SK-N-SH treated with all-trans-retinoic acid at 6 μM for 48 hours (cell line): ENCODE measurements at regions not wholly inside any gene's neighbourhood (a gene's known extent, or its start where the extent isn't known, plus 50 kb on each side); places are given as distances from the start of the nearest gene placed in this dataset.

ENCODE experiments used
- ATAC-seq: fragments of 200-7000 bp; cut with Tn5 transposase; 3 replicates; pipeline ENCODE4 v1.9.1; 2020; ENCODE audit warnings: mild to moderate bottlenecking, moderate library complexity
- ARNTL ChIP-seq: fragments of 450-650 bp; formaldehyde crosslinking; IDR thresholded peaks from 2 replicates; pipeline ENCODE4 v1.5.0; 2020; ENCODE audit warnings: low read depth, mild to moderate bottlenecking, moderate library complexity, borderline replicate concordance
- BACH2 ChIP-seq: fragments of 250-450 bp; sonication (Bioruptor Pico); IDR thresholded peaks from 2 replicates; pipeline ENCODE4 v1.9.0; 2021; ENCODE audit warnings: mild to moderate bottlenecking, borderline replicate concordance
- CREB5 ChIP-seq: fragments of 250-450 bp; sonication (Bioruptor Pico); IDR thresholded peaks from 2 replicates; pipeline ENCODE4 v1.5.1; 2020; ENCODE audit warnings: low read depth, mild to moderate bottlenecking, moderate library complexity
- CSDC2 ChIP-seq: fragments of 250-450 bp; sonication (Bioruptor Pico); IDR thresholded peaks from 2 replicates; pipeline ENCODE4 v1.5.0; 2020; ENCODE audit warnings: mild to moderate bottlenecking, moderate library complexity
- CSRNP3 ChIP-seq: fragments of 250-450 bp; sonication (Bioruptor Pico); IDR thresholded peaks from 2 replicates; pipeline ENCODE4 v1.5.1; 2021; ENCODE audit warnings: mild to moderate bottlenecking, moderate library complexity
- GLIS3 ChIP-seq: fragments of 250-450 bp; sonication (Bioruptor Pico); IDR thresholded peaks from 2 replicates; pipeline ENCODE4 v1.5.0; 2020; ENCODE audit warnings: mild to moderate bottlenecking, moderate library complexity
- ISL1 ChIP-seq: fragments of 250-450 bp; sonication (Bioruptor Pico); IDR thresholded peaks from 2 replicates; pipeline ENCODE4 v2.1.2; 2022; ENCODE audit warnings: mild to moderate bottlenecking, moderate library complexity
- OSR1 ChIP-seq: fragments of 250-450 bp; sonication (Bioruptor Pico); IDR thresholded peaks from 2 replicates; pipeline ENCODE4 v1.8.0; 2022; ENCODE audit warnings: moderate library complexity, mild to moderate bottlenecking, inconsistent platforms
- POU6F1 ChIP-seq: fragments of 250-450 bp; sonication (Bioruptor Pico); IDR thresholded peaks from 2 replicates; pipeline ENCODE4 v1.8.0; 2021; ENCODE audit warnings: low read depth, mild to moderate bottlenecking, moderate library complexity, borderline replicate concordance
- PPARA ChIP-seq: fragments of 250-450 bp; sonication (Bioruptor Pico); IDR thresholded peaks from 2 replicates; pipeline ENCODE4 v1.5.0; 2020; ENCODE audit warnings: mild to moderate bottlenecking, borderline replicate concordance
- RARB ChIP-seq: fragments of 250-450 bp; sonication (Bioruptor Pico); IDR thresholded peaks from 2 replicates; pipeline ENCODE4 v1.8.0; 2021; ENCODE audit warnings: mild to moderate bottlenecking, moderate library complexity
- SNAI2 ChIP-seq: fragments of 250-450 bp; sonication (Bioruptor Pico); IDR thresholded peaks from 2 replicates; pipeline ENCODE4 v1.5.0; 2020; ENCODE audit warnings: mild to moderate bottlenecking, moderate library complexity
- TCF4 ChIP-seq: fragments of 250-450 bp; sonication (Bioruptor Pico); IDR thresholded peaks from 2 replicates; pipeline ENCODE4 v1.8.0; 2021; ENCODE audit warnings: mild to moderate bottlenecking, moderate library complexity, borderline replicate concordance
- TOX ChIP-seq: fragments of 250-450 bp; sonication (Bioruptor Pico); IDR thresholded peaks from 2 replicates; pipeline ENCODE4 v1.8.0; 2021; ENCODE audit warnings: mild to moderate bottlenecking, moderate library complexity, borderline replicate concordance
- ZC3H10 ChIP-seq: fragments of 250-450 bp; sonication (Bioruptor Pico); IDR thresholded peaks from 2 replicates; pipeline ENCODE4 v1.5.1; 2021; ENCODE audit warnings: mild to moderate bottlenecking, moderate library complexity
- ZFP3 ChIP-seq: fragments of 250-450 bp; sonication (Bioruptor Pico); IDR thresholded peaks from 2 replicates; pipeline ENCODE4 v1.5.0; 2020; ENCODE audit warnings: mild to moderate bottlenecking, moderate library complexity
- ZFP30 ChIP-seq: fragments of 450-650 bp; formaldehyde crosslinking; IDR thresholded peaks from 2 replicates; pipeline ENCODE4 v1.5.0; 2022; ENCODE audit warnings: mild to moderate bottlenecking, moderate library complexity
- ZNF565 ChIP-seq: fragments of 450-650 bp; formaldehyde crosslinking; conservative IDR thresholded peaks from 2 replicates; pipeline ENCODE4 v1.5.0; 2020; ENCODE audit warnings: low read depth, mild to moderate bottlenecking, moderate library complexity
- ZNF70 ChIP-seq: fragments of 450-650 bp; formaldehyde crosslinking; IDR thresholded peaks from 2 replicates; pipeline ENCODE4 v1.5.0; 2020; ENCODE audit warnings: mild to moderate bottlenecking, moderate library complexity
- ZNF8 ChIP-seq: fragments of 450-650 bp; formaldehyde crosslinking; IDR thresholded peaks from 2 replicates; pipeline ENCODE4 v1.5.0; 2020; ENCODE audit warnings: mild to moderate bottlenecking, moderate library complexity
- TF ChIP-seq, protein P1 (sequence below): fragments of 250-450 bp; sonication (Bioruptor Pico); IDR thresholded peaks from 2 replicates; pipeline ENCODE4 v1.5.0; 2020; ENCODE audit warnings: mild to moderate bottlenecking, moderate library complexity
- TF ChIP-seq, protein P2 (sequence below): fragments of 250-450 bp; sonication (Bioruptor Pico); IDR thresholded peaks from 2 replicates; pipeline ENCODE4 v1.8.0; 2020; ENCODE audit warnings: mild to moderate bottlenecking, moderate library complexity, borderline replicate concordance

DNA sequence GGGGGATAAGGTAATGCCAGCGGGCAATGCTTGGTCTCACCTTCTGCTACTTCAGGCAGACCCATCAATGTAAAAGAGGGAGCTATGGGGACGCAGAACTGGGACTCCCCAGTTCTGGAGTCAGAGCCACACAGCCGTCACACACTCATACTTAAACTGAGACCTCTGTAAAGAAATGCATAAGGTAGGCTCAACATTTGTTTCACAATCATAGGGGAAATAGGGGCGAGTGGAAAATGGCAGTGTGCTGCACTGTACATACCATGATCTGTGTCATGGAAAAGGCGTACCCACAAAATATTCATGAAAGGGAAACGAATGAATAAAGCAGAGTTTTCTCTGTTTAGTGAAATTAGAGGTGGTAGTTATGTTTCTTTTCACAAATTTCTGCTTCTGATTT is 318.0 kb upstream of the NPVF start:
- no peak for TF ChIP-seq GLIS3 (CRISPR knock-in tag)
- TF ChIP-seq ZNF70 = no peak
- no peak for TF ChIP-seq PPARA (CRISPR knock-in tag)
- TF ChIP-seq ISL1 (CRISPR knock-in tag) = no peak
- TF ChIP-seq, protein P1, sequence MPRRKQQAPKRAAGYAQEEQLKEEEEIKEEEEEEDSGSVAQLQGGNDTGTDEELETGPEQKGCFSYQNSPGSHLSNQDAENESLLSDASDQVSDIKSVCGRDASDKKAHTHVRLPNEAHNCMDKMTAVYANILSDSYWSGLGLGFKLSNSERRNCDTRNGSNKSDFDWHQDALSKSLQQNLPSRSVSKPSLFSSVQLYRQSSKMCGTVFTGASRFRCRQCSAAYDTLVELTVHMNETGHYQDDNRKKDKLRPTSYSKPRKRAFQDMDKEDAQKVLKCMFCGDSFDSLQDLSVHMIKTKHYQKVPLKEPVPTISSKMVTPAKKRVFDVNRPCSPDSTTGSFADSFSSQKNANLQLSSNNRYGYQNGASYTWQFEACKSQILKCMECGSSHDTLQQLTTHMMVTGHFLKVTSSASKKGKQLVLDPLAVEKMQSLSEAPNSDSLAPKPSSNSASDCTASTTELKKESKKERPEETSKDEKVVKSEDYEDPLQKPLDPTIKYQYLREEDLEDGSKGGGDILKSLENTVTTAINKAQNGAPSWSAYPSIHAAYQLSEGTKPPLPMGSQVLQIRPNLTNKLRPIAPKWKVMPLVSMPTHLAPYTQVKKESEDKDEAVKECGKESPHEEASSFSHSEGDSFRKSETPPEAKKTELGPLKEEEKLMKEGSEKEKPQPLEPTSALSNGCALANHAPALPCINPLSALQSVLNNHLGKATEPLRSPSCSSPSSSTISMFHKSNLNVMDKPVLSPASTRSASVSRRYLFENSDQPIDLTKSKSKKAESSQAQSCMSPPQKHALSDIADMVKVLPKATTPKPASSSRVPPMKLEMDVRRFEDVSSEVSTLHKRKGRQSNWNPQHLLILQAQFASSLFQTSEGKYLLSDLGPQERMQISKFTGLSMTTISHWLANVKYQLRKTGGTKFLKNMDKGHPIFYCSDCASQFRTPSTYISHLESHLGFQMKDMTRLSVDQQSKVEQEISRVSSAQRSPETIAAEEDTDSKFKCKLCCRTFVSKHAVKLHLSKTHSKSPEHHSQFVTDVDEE = no peak
- no peak for TF ChIP-seq CSRNP3 (CRISPR knock-in tag)
- TF ChIP-seq RARB (CRISPR knock-in tag) = no peak
- TF ChIP-seq SNAI2 = no peak
- no peak for TF ChIP-seq BACH2 (CRISPR knock-in tag)
- no peak for TF ChIP-seq ZC3H10 (CRISPR knock-in tag)
- TF ChIP-seq ZNF565 = no peak
- TF ChIP-seq POU6F1 (CRISPR knock-in tag) = no peak
- no peak for ATAC-seq

DNA sequence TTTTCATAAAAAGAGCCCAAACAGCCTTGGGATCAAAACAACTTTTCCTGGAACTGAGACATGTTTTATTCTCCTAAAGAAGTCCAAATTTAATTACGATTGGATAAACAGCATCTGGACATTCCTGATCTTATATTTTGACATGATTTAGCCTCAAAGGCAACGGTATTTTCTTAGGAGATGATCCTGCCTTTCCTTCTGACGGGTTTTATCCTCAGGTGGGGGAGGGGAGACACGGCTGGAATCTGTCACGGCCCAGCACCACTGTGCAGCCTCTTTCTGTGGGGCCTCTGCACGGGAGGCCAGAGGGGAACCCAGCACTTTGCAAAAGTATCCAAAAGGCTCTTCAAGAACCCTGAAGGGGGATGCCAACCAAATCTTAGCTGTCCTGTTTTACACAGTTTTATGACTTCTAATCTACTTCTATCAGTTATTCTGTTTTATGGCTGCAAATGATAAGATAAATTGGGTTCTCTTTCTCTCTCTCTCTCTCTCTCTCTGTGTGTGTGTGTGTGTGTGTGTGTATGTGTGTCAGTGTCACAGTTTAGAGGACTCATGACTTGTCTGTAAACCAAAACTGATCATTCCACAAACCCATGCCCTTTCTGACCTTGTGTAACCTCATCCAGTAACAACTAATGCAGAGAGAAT is 321.1 kb upstream of the NPVF start:
- ATAC-seq = no peak
- no peak for TF ChIP-seq CREB5 (CRISPR knock-in tag)
- TF ChIP-seq GLIS3 (CRISPR knock-in tag) = no peak

- no peak for ATAC-seq
- TF ChIP-seq CREB5 (CRISPR knock-in tag) (no peak), GLIS3 (CRISPR knock-in tag) (no peak), ISL1 (CRISPR knock-in tag) (no peak), OSR1 (CRISPR knock-in tag) (no peak), ZFP3 (no peak), PPARA (CRISPR knock-in tag) (no peak), ZFP30 (CRISPR knock-in tag) (no peak), TCF4 (CRISPR knock-in tag) (no peak), ZNF70 (no peak), TOX (CRISPR knock-in tag) (no peak), ZNF8 (CRISPR knock-in tag) (no peak), CSDC2 (CRISPR knock-in tag) (no peak), ARNTL (CRISPR knock-in tag) (no peak)
- TF ChIP-seq, protein P2, sequence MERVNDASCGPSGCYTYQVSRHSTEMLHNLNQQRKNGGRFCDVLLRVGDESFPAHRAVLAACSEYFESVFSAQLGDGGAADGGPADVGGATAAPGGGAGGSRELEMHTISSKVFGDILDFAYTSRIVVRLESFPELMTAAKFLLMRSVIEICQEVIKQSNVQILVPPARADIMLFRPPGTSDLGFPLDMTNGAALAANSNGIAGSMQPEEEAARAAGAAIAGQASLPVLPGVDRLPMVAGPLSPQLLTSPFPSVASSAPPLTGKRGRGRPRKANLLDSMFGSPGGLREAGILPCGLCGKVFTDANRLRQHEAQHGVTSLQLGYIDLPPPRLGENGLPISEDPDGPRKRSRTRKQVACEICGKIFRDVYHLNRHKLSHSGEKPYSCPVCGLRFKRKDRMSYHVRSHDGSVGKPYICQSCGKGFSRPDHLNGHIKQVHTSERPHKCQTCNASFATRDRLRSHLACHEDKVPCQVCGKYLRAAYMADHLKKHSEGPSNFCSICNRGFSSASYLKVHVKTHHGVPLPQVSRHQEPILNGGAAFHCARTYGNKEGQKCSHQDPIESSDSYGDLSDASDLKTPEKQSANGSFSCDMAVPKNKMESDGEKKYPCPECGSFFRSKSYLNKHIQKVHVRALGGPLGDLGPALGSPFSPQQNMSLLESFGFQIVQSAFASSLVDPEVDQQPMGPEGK (CRISPR knock-in tag) = no peak
- TF ChIP-seq, protein P1 = no peak
- TF ChIP-seq, all 23 proteins: peak for 0
Observed at GRCh38 chr7:25550149-25550548, 321.9 kb upstream of the NPVF start.
